HCT116 (cell line): ENCODE measurements at regions not wholly inside any gene's neighbourhood (a gene's known extent, or its start where the extent isn't known, plus 50 kb on each side); places are given as distances from the start of the nearest gene placed in this dataset.

ENCODE experiments used
- ATF3 ChIP-seq: IDR thresholded peaks from 2 replicates; pipeline ENCODE4 v1.6.1; 2012
- CTCF ChIP-seq, 3 experiments: fragments of 200-600 bp in 1 of 3; sonication (generic) in 1 of 3; IDR thresholded peaks in 2 of 3; conservative IDR thresholded peaks in 1 of 3; 2 replicates each; pipeline ENCODE4 v1.5.1; 2012 to 2017; ENCODE audit warnings: low read depth in 2 of 3, low read length in 2 of 3, antibody characterized with exemption in 1 of 3, borderline replicate concordance in 1 of 3, control low read depth in 1 of 3, mild to moderate bottlenecking in 1 of 3, mixed read lengths in 1 of 3, mixed run types in 1 of 3, moderate library complexity in 1 of 3; ENCODE audit not compliant: insufficient read depth in 1 of 3
- EZH2 ChIP-seq: fragments of 200-600 bp; sonication (generic); IDR thresholded peaks from 2 replicates; pipeline ENCODE4 v1.6.1; 2017; ENCODE audit warnings: antibody characterized with exemption, mixed run types
- JUND ChIP-seq: IDR thresholded peaks from 2 replicates; pipeline ENCODE4 v1.6.1; 2012
- POLR2A ChIP-seq: IDR thresholded peaks from 2 replicates; pipeline ENCODE4 v1.7.0; 2011; ENCODE audit warnings: borderline replicate concordance; ENCODE audit not compliant: insufficient read depth, insufficient read length; ENCODE audit errors: extremely low read depth
- POLR2AphosphoS5 ChIP-seq: IDR thresholded peaks from 2 replicates; pipeline ENCODE4 v1.6.1; 2011; ENCODE audit warnings: mild to moderate bottlenecking, low read depth, low read length, moderate library complexity
- RAD21 ChIP-seq: IDR thresholded peaks from 2 replicates; pipeline ENCODE4 v1.6.1; 2012; ENCODE audit warnings: low read depth, mild to moderate bottlenecking
- ZFX ChIP-seq: fragments of 450-650 bp; IDR thresholded peaks from 2 replicates; pipeline ENCODE4 v1.6.1; 2017
- TF ChIP-seq, protein P1 (sequence below): IDR thresholded peaks from 2 replicates; pipeline ENCODE4 v1.6.1; 2012; ENCODE audit warnings: low read depth

- TF ChIP-seq ATF3: no peak
- no peak for TF ChIP-seq CTCF (IDR thresholded peaks at IDR 0.05 in 2 of 3, conservative IDR thresholded peaks at IDR 0.05 in 1 of 3; ENCODE audit: borderline replicate concordance in 1 of 3, insufficient read depth in 1 of 3, low read depth in 2 of 3, low read length in 2 of 3)
- TF ChIP-seq ZFX: no peak
- no peak for TF ChIP-seq RAD21
- TF ChIP-seq, protein P1, sequence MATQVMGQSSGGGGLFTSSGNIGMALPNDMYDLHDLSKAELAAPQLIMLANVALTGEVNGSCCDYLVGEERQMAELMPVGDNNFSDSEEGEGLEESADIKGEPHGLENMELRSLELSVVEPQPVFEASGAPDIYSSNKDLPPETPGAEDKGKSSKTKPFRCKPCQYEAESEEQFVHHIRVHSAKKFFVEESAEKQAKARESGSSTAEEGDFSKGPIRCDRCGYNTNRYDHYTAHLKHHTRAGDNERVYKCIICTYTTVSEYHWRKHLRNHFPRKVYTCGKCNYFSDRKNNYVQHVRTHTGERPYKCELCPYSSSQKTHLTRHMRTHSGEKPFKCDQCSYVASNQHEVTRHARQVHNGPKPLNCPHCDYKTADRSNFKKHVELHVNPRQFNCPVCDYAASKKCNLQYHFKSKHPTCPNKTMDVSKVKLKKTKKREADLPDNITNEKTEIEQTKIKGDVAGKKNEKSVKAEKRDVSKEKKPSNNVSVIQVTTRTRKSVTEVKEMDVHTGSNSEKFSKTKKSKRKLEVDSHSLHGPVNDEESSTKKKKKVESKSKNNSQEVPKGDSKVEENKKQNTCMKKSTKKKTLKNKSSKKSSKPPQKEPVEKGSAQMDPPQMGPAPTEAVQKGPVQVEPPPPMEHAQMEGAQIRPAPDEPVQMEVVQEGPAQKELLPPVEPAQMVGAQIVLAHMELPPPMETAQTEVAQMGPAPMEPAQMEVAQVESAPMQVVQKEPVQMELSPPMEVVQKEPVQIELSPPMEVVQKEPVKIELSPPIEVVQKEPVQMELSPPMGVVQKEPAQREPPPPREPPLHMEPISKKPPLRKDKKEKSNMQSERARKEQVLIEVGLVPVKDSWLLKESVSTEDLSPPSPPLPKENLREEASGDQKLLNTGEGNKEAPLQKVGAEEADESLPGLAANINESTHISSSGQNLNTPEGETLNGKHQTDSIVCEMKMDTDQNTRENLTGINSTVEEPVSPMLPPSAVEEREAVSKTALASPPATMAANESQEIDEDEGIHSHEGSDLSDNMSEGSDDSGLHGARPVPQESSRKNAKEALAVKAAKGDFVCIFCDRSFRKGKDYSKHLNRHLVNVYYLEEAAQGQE: no peak
- no peak for TF ChIP-seq EZH2
- no peak for TF ChIP-seq JUND
- no peak for TF ChIP-seq POLR2A
- TF ChIP-seq POLR2AphosphoS5: no peak
Observed at GRCh38 chr12:67091204-67091603, 178.0 kb upstream of the CAND1 start.
